Neural progenitor cell (in vitro differentiated cells): ENCODE measurements at regions not wholly inside any gene's neighbourhood (a gene's known extent, or its start where the extent isn't known, plus 50 kb on each side); places are given as distances from the start of the nearest gene placed in this dataset.

ENCODE experiments used
- CTCF ChIP-seq: fragments of 200-600 bp; sonication (generic); IDR thresholded peaks from 2 replicates; pipeline ENCODE4 v1.5.1; 2017; ENCODE audit warnings: antibody characterized with exemption, mild to moderate bottlenecking
- EZH2 ChIP-seq: fragments of 200-600 bp; sonication (generic); IDR thresholded peaks from 2 replicates; pipeline ENCODE4 v1.6.1; 2017; ENCODE audit warnings: antibody characterized with exemption, mild to moderate bottlenecking, moderate library complexity
- EZH2phosphoT487 ChIP-seq: fragments of 200-600 bp; sonication (generic); IDR thresholded peaks from 2 replicates; pipeline ENCODE4 v1.6.1; 2017; ENCODE audit warnings: antibody characterized with exemption

GRCh38 chr12:124501112-124501561 is 66.3 kb downstream of the NCOR2 start:
- TF ChIP-seq EZH2 (no peak), CTCF (no peak), EZH2phosphoT487 (no peak)
